ENCODE measurements at regions not wholly inside any gene's neighbourhood (a gene's known extent, or its start where the extent isn't known, plus 50 kb on each side); places are given as distances from the start of the nearest gene placed in this dataset.

DNA sequence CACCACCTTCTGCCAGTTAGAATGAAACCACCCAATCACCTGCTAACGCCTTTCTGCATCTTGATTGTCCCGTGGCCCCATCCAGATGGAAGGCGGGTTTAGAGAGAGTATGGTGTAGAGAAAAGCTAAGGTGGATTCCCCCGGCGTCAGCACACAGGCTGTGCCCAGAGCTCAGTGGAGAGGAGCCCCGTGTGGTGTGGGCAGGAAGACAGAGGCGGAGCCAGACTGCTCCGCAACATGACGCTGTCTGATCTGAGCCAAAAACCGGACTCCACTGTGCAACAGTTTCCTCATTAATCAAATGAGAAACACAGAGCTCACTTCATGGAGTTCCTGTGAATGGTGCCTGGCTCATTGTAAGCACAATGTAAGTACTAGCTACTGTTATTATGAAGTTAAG, 448.1 kb upstream of the SMIM21 start:
- Histone ChIP-seq H3F3A (ENCODE audit: insufficient read depth) (no peaks in the 10 kb centered on the region), H3K9me2 (replicated peaks; ENCODE audit: insufficient read depth, low read length) (no peaks in the 10 kb centered on the region), H2AFZ (ENCODE audit: low read depth, low read length, severe bottlenecking) (no peak overlapping the region), H3K27me3 (ENCODE audit: low read length) (no peaks in the 10 kb centered on the region), H3K9me3 (ENCODE audit: insufficient read depth, low read length) (no peaks in the 10 kb centered on the region), H3K9ac (ENCODE audit: low read length) (no peak overlapping the region), H3K4me3 (ENCODE audit: insufficient read depth, low read length, poor library complexity, severe bottlenecking) (no peak overlapping the region), H3K4me2 (ENCODE audit: low read depth, low read length, poor library complexity, severe bottlenecking) (no peak overlapping the region), H3K27ac (ENCODE audit: low read depth, low read length) (no peak overlapping the region), H3K36me3 (ENCODE audit: low read length) (no peaks in the 10 kb centered on the region), H4K20me1 (ENCODE audit: low read depth, low read length) (no peaks in the 10 kb centered on the region), H3K79me2 (ENCODE audit: insufficient read depth, low read length) (no peaks in the 10 kb centered on the region)
- TF ChIP-seq, protein P1, sequence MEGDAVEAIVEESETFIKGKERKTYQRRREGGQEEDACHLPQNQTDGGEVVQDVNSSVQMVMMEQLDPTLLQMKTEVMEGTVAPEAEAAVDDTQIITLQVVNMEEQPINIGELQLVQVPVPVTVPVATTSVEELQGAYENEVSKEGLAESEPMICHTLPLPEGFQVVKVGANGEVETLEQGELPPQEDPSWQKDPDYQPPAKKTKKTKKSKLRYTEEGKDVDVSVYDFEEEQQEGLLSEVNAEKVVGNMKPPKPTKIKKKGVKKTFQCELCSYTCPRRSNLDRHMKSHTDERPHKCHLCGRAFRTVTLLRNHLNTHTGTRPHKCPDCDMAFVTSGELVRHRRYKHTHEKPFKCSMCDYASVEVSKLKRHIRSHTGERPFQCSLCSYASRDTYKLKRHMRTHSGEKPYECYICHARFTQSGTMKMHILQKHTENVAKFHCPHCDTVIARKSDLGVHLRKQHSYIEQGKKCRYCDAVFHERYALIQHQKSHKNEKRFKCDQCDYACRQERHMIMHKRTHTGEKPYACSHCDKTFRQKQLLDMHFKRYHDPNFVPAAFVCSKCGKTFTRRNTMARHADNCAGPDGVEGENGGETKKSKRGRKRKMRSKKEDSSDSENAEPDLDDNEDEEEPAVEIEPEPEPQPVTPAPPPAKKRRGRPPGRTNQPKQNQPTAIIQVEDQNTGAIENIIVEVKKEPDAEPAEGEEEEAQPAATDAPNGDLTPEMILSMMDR (IDR thresholded peaks at IDR 0.05; ENCODE audit: insufficient read depth, low read length, poor library complexity, severe bottlenecking) = no peak
- TF ChIP-seq EZH2phosphoT487 (conservative IDR thresholded peaks at IDR 0.05; ENCODE audit: low read length) = no peak

DNA sequence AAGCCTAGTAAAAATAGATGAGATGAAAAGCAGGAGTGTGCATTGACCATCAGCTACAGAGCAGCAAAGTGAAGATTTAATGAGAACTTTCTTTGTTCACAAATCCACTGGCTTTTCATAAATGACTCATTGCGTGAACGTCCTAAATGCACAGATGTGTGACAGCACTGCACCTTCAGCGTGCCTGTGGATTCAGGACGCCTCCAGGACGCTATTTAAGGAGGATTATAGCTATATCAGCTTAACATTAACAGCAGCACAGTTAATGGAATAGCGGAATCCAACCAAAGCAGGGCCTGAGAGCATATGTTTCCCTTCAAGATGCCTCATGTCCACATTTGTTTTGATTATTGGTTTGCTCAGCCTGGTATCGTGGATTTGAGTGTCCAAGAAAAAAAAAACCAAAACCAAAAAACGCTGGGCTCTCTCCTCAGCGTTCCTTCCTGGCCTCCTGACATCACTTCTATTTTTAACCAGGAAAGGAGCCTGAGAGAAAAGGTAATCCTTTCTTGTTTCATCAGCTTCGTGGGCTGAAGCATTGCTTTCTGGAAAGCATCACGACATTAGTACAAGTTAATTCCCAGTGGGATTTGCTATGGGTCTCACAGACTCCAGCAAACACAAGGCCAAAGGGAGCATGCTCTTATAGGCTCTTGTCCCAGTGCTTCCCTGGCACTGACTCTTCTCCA, 447.0 kb upstream of the SMIM21 start:
- H3K79me2 ChIP-seq (ENCODE audit: insufficient read depth, low read length) = no peaks in the 10 kb centered on the region
- no peaks in the 10 kb centered on the region for H3K9me3 ChIP-seq (ENCODE audit: insufficient read depth, low read length)
- H3F3A ChIP-seq (ENCODE audit: insufficient read depth) = no peaks in the 10 kb centered on the region
- no peak overlapping the region for H2AFZ ChIP-seq (ENCODE audit: low read depth, low read length, severe bottlenecking)
- H3K9ac ChIP-seq (ENCODE audit: low read length) = no peak overlapping the region
- no peaks in the 10 kb centered on the region for H3K9me2 ChIP-seq (replicated peaks; ENCODE audit: insufficient read depth, low read length)
- H3K27ac ChIP-seq (ENCODE audit: low read depth, low read length) = no peak overlapping the region
- no peak overlapping the region for H3K4me3 ChIP-seq (ENCODE audit: insufficient read depth, low read length, poor library complexity, severe bottlenecking)
- no peaks in the 10 kb centered on the region for H4K20me1 ChIP-seq (ENCODE audit: low read depth, low read length)
- H3K36me3 ChIP-seq (ENCODE audit: low read length) = no peaks in the 10 kb centered on the region
- TF ChIP-seq, protein P1 (IDR thresholded peaks at IDR 0.05; ENCODE audit: insufficient read depth, low read length, poor library complexity, severe bottlenecking) = no peak
- no peak for TF ChIP-seq EZH2phosphoT487 (conservative IDR thresholded peaks at IDR 0.05; ENCODE audit: low read length)
- H3K27me3 ChIP-seq (ENCODE audit: low read length) = no peaks in the 10 kb centered on the region
- no peak overlapping the region for H3K4me2 ChIP-seq (ENCODE audit: low read depth, low read length, poor library complexity, severe bottlenecking)

DNA sequence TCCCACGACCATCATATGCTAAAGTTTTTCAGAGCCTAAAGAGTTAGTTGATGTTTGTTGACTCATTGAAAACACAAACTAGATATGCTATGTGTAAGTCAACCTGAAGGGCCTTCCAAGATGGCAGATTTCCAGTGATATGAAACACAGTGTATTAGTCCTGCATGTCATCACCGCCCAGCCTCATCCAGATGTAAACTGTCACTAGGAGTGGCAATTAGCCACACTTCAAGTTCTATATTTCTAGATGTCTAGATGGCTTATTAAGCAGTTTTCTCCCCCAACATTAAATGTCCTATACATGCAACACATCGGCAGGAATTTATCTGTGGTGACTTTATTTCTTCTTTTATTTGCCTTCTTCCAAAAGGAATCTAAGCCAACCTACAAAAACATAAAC, 444.1 kb upstream of the SMIM21 start:
- H3K79me2 ChIP-seq (ENCODE audit: insufficient read depth, low read length) = no peaks in the 10 kb centered on the region
- H3K4me3 ChIP-seq (ENCODE audit: insufficient read depth, low read length, poor library complexity, severe bottlenecking) = no peak overlapping the region
- H3K9ac ChIP-seq (ENCODE audit: low read length) = no peak overlapping the region
- no peak for TF ChIP-seq EZH2phosphoT487 (conservative IDR thresholded peaks at IDR 0.05; ENCODE audit: low read length)
- TF ChIP-seq, protein P1 (IDR thresholded peaks at IDR 0.05; ENCODE audit: insufficient read depth, low read length, poor library complexity, severe bottlenecking) = no peak
- no peaks in the 10 kb centered on the region for H3K36me3 ChIP-seq (ENCODE audit: low read length)
- no peaks in the 10 kb centered on the region for H3F3A ChIP-seq (ENCODE audit: insufficient read depth)
- no peaks in the 10 kb centered on the region for H3K27me3 ChIP-seq (ENCODE audit: low read length)
- no peak overlapping the region for H2AFZ ChIP-seq (ENCODE audit: low read depth, low read length, severe bottlenecking)
- no peaks in the 10 kb centered on the region for H4K20me1 ChIP-seq (ENCODE audit: low read depth, low read length)
- H3K9me3 ChIP-seq (ENCODE audit: insufficient read depth, low read length) = no peaks in the 10 kb centered on the region
- no peak overlapping the region for H3K4me2 ChIP-seq (ENCODE audit: low read depth, low read length, poor library complexity, severe bottlenecking)
- no peaks in the 10 kb centered on the region for H3K9me2 ChIP-seq (replicated peaks; ENCODE audit: insufficient read depth, low read length)
- no peak overlapping the region for H3K27ac ChIP-seq (ENCODE audit: low read depth, low read length)
